CD14-positive monocyte (primary cell): ENCODE measurements at regions not wholly inside any gene's neighbourhood (a gene's known extent, or its start where the extent isn't known, plus 50 kb on each side); places are given as distances from the start of the nearest gene placed in this dataset.

Experiments
- DNase-seq, 3 donors: peaks; one replicate each; pipeline ENCODE4 v3.0.0-alpha.2; 2011 to 2022
- H2AFZ ChIP-seq: 2 replicates; pipeline ENCODE4 v1.6.0; 2012; ENCODE audit warnings: mild to moderate bottlenecking, low read depth, low read length, inconsistent platforms; ENCODE audit not compliant: insufficient read depth, poor library complexity, severe bottlenecking
- H3K27ac ChIP-seq, 2 donors: 1 replicate in 1 of 2; 2 replicates in 1 of 2; pipeline ENCODE4 v1.5.1; 2012 to 2013; ENCODE audit warnings: low read length in 2 of 2, control low read depth in 1 of 2, inconsistent platforms in 1 of 2, low read depth in 1 of 2, mild to moderate bottlenecking in 1 of 2
- H3K27me3 ChIP-seq, 2 donors: one replicate each; pipeline versions ENCODE4 v1.6.0 to v1.6.1; 2011 to 2013; ENCODE audit warnings: low read length in 2 of 2; ENCODE audit not compliant: control insufficient read depth in 2 of 2, insufficient read depth in 2 of 2
- H3K36me3 ChIP-seq, 2 donors: replicated peaks in 1 of 2; 1 replicate in 1 of 2; 2 replicates in 1 of 2; pipeline versions ENCODE4 v1.5.1 to v1.6.1; 2012 to 2013; ENCODE audit warnings: low read length in 2 of 2, control low read depth in 1 of 2, inconsistent platforms in 1 of 2, mild to moderate bottlenecking in 1 of 2; ENCODE audit not compliant: insufficient read depth in 2 of 2, control insufficient read depth in 1 of 2
- H3K4me1 ChIP-seq, 2 donors: 1 replicate in 1 of 2; 2 replicates in 1 of 2; pipeline versions ENCODE4 v1.5.1 to v1.6.1; 2012 to 2013; ENCODE audit warnings: low read length in 2 of 2, control low read depth in 1 of 2, inconsistent platforms in 1 of 2, mild to moderate bottlenecking in 1 of 2, moderate library complexity in 1 of 2; ENCODE audit not compliant: insufficient read depth in 2 of 2, control insufficient read depth in 1 of 2
- H3K4me2 ChIP-seq: replicated peaks from 2 replicates; pipeline ENCODE3; 2012; ENCODE audit warnings: low read length, moderate library complexity, mild to moderate bottlenecking; ENCODE audit not compliant: poor library complexity, severe bottlenecking; ENCODE audit errors: extremely low read depth
- H3K4me3 ChIP-seq, 3 experiments: fragments of 200-600 bp in 1 of 3; sonication (generic) in 1 of 3; replicated peaks in 1 of 3; 1 replicate in 2 of 3; 2 replicates in 1 of 3; pipeline ENCODE4 v1.5.1; 2011 to 2013; ENCODE audit warnings: low read length in 3 of 3, mild to moderate bottlenecking in 3 of 3, control low read depth in 2 of 3, low read depth in 2 of 3, inconsistent platforms in 1 of 3, moderate library complexity in 1 of 3
- H3K79me2 ChIP-seq: 2 replicates; pipeline ENCODE4 v1.6.0; 2012; ENCODE audit warnings: mild to moderate bottlenecking, control low read depth, inconsistent platforms, low read length, moderate library complexity; ENCODE audit not compliant: insufficient read depth
- H3K9ac ChIP-seq: 2 replicates; pipeline ENCODE4 v1.6.0; 2017; ENCODE audit warnings: low read length, mild to moderate bottlenecking; ENCODE audit not compliant: insufficient read depth, poor library complexity, severe bottlenecking
- H3K9me3 ChIP-seq, 2 donors: replicated peaks in 1 of 2; 1 replicate in 1 of 2; 2 replicates in 1 of 2; pipeline versions ENCODE4 v1.5.1 to v1.6.1; 2012 to 2013; ENCODE audit warnings: low read length in 2 of 2, control low read depth in 1 of 2; ENCODE audit not compliant: control insufficient read depth in 1 of 2, insufficient read depth in 1 of 2
- H4K20me1 ChIP-seq: 2 replicates; pipeline ENCODE4 v1.6.0; 2012; ENCODE audit warnings: mild to moderate bottlenecking, low read length, control low read depth, moderate library complexity; ENCODE audit not compliant: insufficient read depth
- H3K27ac Mint-ChIP-seq, 7 donors: one replicate each; pipeline ENCODE4 v1.8.0; 2020; ENCODE audit warnings: mild to moderate bottlenecking in 7 of 7, mixed read lengths in 7 of 7, moderate library complexity in 6 of 7, inconsistent platforms in 2 of 7
- H3K27me3 Mint-ChIP-seq, 3 donors: one replicate each; pipeline ENCODE4 v1.8.0; 2021 to 2022; ENCODE audit warnings: low read depth in 3 of 3, mild to moderate bottlenecking in 3 of 3, mixed read lengths in 3 of 3, moderate library complexity in 3 of 3, inconsistent platforms in 1 of 3
- H3K36me3 Mint-ChIP-seq, 2 donors: one replicate each; pipeline ENCODE4 v1.8.0; 2020; ENCODE audit warnings: mixed read lengths in 2 of 2, inconsistent platforms in 1 of 2, mild to moderate bottlenecking in 1 of 2
- H3K4me1 Mint-ChIP-seq: one replicate; pipeline ENCODE4 v1.8.0; 2020; ENCODE audit warnings: mild to moderate bottlenecking, mixed read lengths
- H3K4me3 Mint-ChIP-seq, 2 donors: one replicate each; pipeline ENCODE4 v1.8.0; 2020; ENCODE audit warnings: mild to moderate bottlenecking in 2 of 2, mixed read lengths in 2 of 2, moderate library complexity in 1 of 2
- H3K9me3 Mint-ChIP-seq, 7 donors: one replicate each; pipeline ENCODE4 v1.8.0; 2020 to 2022; ENCODE audit warnings: mixed read lengths in 7 of 7, mild to moderate bottlenecking in 6 of 7, moderate library complexity in 6 of 7, inconsistent platforms in 2 of 7
- CTCF ChIP-seq: fragments of 200-600 bp; IDR thresholded peaks from one replicate; pipeline ENCODE4 v1.8.0; 2022; ENCODE audit warnings: antibody characterized with exemption, mild to moderate bottlenecking
- WGBS: methylation state at CpG from one replicate; pipeline ENCODE4 v1.1.5; 2013; ENCODE audit warnings: missing lambda C conversion rate; ENCODE audit not compliant: insufficient coverage; 5-methylcytosine and 5-hydroxymethylcytosine counted together
- intact Hi-C, 2 donors: fragments of 100-400 bp; cut with micrococcal nuclease; formaldehyde crosslinking; loops; one replicate each; pipeline versions ENCODE4 v1.15.0 to v1.15.1; 2023

- intact Hi-C loops, result no loop called here
- Histone ChIP-seq H3K36me3 (no peaks in the 10 kb centered on the region), H3K79me2 (no peaks in the 10 kb centered on the region), H4K20me1 (no peaks in the 10 kb centered on the region), H3K9ac (no peak overlapping the region), H3K27ac (no peak overlapping the region), H3K4me1 (no peaks in the 10 kb centered on the region), H3K4me3 (no peak overlapping the region), H3K9me3 (no peaks in the 10 kb centered on the region), H3K27me3 (no peaks in the 10 kb centered on the region), H3K4me2 (no peak overlapping the region), H2AFZ (no peak overlapping the region)
- no peak overlapping the region for H3K4me3 Mint-ChIP-seq
- peaks cover 0 to 1% (median 0%) of the 10 kb centered on the region in 3 donors for H3K27me3 Mint-ChIP-seq
- no peak for DNase-seq
- H3K4me1 Mint-ChIP-seq, result no peaks in the 10 kb centered on the region
- TF ChIP-seq CTCF, result no peak
- peaks cover 0 to 5% (median 3%) of the 10 kb centered on the region in 7 donors for H3K9me3 Mint-ChIP-seq
- no CpG with 5 or more reads among the region's 4 CpGs for WGBS
- H3K36me3 Mint-ChIP-seq, result no peaks in the 10 kb centered on the region
- H3K27ac Mint-ChIP-seq, result no peak overlapping the region
These were observed 593.6 kb downstream of the ZIC1 start for GRCh38 chr3:148002705-148003205.

DNA sequence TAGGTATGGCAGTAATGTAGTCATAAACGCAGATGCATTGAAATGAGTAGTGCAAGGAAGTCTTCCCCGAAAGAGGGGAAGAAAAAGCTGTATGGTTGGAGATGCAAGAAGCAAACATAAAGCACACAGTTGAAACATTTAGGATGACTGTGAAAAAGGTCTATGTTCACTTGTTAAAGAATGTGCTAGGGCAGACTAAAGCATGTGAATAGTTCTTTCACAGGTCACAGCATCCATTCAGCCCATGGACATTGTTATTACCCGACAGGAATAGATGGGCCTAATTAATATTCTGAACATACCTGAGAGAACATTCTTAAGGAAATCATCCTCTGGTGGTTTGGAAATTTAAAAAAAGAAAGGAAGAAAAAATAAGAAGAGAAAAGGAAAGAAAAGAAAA lies 595.2 kb downstream of the ZIC1 start:
- Histone ChIP-seq H3K4me1 (no peaks in the 10 kb centered on the region), H4K20me1 (no peaks in the 10 kb centered on the region), H3K4me2 (no peak overlapping the region), H3K9me3 (no peaks in the 10 kb centered on the region), H3K27me3 (no peaks in the 10 kb centered on the region), H3K36me3 (no peaks in the 10 kb centered on the region), H3K9ac (no peak overlapping the region), H3K27ac (no peak overlapping the region), H3K79me2 (no peaks in the 10 kb centered on the region), H3K4me3 (no peak overlapping the region), H2AFZ (no peak overlapping the region)
- Mint-ChIP-seq H3K9me3 (peaks cover 0 to 5% (median 2%) of the 10 kb centered on the region in 7 donors), H3K27me3 (no peaks in the 10 kb centered on the region), H3K4me3 (no peak overlapping the region), H3K27ac (no peak overlapping the region), H3K4me1 (no peaks in the 10 kb centered on the region), H3K36me3 (no peaks in the 10 kb centered on the region)
- intact Hi-C loops, result no loop called here
- DNase-seq, result no peak
- TF ChIP-seq CTCF, result no peak
- no CpG with 5 or more reads among the region's 3 CpGs for WGBS
